HG03280 (cell line): ENCODE measurements at regions not wholly inside any gene's neighbourhood (a gene's known extent, or its start where the extent isn't known, plus 50 kb on each side); places are given as distances from the start of the nearest gene placed in this dataset.

ENCODE experiments used
- ATAC-seq: cut with Tn5 transposase; IDR thresholded peaks from one replicate; pipeline ENCODE4 v1.9.1; 2021; ENCODE audit warnings: mild to moderate bottlenecking, moderate library complexity; ENCODE audit not compliant: unreplicated experiment

- ATAC-seq: no peak
These were observed 339.5 kb downstream of the ALG10 start for GRCh38 chr12:34361721-34362316.

DNA sequence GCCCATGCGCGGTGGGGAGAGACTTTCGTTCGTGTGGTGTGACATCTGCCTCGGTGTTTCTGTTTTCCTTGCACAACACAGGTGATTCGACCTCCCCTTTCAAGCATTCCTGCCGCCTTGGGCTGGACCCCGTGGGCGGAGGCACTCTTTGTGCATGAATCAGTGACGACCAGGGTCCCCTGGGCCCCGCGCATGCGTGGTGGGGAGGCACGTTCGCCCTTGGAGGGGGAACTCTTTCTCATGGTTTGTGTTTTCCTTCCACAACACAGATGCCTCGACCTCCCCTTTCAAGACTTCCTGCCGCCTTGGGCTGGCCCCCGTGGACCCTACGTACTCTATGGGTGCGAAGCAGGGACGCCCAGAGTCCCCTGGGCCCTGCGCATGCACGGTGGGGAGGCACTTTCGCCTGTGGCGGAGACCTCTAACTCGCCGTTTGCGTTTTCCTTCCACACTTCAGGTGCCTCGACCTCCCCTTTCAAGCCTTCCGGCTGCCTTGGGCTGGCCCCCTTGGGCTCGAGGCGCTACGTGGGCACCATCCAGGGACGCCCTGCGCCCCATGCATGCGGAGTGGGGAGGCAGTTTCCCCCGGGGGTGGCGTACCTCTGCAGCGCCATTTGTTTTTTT is 340.9 kb downstream of the ALG10 start:
- no peak for ATAC-seq

DNA sequence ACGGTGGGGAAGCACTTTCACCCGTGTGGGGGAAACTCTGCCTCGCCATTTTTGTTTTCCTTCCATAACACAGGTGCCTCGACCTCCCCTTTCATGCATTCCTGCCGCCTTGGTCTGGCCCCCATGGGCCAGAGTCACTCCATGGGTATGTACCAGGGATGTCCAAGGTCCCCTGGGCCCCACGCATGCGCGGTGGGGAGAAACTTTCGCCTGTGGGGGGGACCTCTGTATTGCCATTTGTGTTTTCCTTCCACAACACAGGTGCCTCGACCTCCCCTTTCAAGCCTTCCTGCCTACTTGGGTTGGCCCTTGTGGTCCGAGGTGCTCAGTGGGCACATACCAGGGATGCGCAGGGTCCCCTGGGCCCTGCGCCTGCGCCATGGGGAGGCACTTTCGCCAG is 345.8 kb downstream of the ALG10 start:
- no peak for ATAC-seq

- no peak for ATAC-seq
These were observed 348.8 kb downstream of the ALG10 start for GRCh38 chr12:34371050-34371449.

DNA sequence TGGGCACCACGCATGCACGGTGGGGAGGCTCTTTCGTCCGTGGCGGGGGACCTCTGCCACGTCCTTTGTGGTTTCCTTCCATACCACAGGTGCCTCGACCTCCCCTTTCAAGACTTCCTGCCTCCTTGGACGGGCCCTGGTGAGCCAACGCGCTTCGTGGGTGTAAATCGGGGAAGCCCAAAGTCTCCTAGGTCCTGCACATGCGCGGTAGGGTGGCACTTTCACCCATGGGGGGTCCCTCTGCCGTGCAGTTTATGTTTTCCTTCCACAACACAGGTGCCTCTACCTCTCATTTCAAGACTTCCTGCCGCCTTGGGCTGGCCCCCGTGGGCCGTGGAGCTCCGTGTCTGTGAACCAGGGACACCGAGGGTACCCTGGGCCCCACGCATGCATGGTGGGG is 349.7 kb downstream of the ALG10 start:
- ATAC-seq: no peak

- no peak for ATAC-seq
These were observed 351.6 kb downstream of the ALG10 start for GRCh38 chr12:34373926-34374325.

DNA sequence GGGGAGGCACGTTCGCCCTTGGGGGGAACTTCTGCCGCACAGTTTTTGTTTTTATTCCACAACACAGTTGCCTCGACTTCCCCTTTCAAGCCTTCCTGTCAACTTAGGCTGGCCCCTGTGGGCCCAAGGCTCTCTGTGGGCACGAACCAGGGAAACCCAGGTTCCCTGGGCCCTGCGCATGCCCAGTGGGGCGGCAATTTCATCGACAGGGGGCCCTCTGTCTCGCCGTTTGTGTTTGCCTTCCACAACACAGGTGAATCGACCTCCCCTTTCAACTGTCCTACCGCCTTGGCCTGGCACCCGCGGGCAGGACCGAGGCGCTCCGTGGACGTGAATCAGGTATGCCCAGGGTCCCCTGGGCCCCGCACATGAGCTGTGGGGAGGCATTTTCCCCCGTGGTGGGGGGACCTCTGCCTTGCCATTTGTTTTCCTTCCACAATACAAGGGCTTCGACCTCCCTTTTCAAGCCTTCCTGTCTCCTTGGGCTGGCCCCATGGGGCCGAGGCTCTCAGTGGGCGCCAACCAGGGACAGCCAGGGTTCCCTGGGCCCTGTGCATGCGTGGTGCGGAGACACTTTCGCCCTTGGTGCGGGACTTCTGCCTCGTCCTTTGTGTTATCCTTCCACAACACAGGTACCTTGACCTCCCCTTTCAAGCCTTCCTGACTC is 354.0 kb downstream of the ALG10 start:
- no peak for ATAC-seq

- no peak for ATAC-seq
These were observed 355.1 kb downstream of the ALG10 start for GRCh38 chr12:34377243-34378035.

DNA sequence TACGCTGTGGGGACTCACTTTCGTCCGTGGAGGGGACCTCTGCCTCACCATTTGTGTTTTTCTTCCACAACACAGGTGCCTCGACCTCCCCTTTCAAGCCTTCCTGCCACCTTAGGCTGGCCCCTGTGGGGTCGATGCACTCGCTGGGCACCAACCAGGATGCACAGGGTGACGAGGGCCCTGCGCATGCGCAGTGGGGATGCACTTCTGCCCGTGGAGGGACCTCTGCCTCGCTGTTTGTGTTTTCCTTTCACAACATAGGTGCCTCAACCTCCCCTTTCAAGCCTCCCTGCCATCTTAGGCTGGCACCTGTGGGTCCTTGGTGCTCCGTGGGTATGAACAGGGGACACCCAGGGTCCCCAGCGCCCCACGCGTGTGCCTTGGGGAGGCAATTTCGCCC is 356.8 kb downstream of the ALG10 start:
- ATAC-seq: no peak

- ATAC-seq: no peak
These were observed 362.4 kb downstream of the ALG10 start for GRCh38 chr12:34384693-34385092.

DNA sequence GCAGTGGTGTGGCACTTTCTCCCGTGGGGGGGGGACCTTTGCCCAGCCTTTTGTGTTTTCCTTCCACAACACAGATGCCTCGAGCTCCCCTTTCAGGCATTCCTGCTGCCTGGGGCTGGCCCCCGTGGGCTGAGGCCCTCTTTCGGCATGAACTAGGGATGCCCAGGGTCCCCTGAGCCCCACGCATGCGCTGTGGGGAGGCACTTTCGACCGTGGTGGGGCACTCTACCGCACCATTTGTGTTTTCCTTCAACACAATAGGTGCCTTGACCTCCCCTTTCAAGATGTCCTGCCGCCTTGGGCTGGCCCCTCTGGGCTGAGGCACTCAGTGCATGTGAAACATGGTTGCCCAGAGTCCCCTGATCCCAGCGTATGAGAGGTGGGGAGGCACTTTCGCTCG is 363.7 kb downstream of the ALG10 start:
- no peak for ATAC-seq

DNA sequence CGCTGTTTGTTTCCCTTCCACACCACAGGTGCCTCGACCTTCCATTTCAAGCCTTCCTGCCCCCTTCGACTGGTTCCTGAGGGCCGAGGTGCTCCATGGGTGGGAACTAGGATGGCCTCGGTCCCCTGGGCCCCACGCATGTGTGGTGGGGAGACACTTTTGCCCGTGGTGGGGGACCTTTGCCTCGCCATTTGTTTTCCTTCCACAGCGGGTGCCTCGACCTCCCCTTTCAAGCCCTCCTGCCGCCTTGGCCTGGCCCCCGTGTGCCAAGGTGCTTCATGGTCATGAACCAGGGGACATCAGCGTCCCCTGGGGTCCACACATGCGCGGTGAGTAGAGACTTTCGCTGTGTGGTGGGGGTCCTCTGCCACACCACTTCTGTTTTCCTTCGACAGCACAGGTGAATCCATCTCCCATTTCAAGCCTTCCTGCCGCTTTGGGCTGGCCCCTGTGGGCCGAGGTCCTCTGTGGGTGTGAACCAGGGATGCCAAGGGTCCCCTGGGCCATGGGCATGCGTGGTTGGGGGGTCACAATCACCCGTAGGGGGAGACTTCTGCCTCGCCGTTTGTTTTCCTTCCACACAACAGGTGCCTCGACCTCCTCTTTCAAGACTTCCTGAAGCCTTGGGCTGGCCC is 364.4 kb downstream of the ALG10 start:
- no peak for ATAC-seq

DNA sequence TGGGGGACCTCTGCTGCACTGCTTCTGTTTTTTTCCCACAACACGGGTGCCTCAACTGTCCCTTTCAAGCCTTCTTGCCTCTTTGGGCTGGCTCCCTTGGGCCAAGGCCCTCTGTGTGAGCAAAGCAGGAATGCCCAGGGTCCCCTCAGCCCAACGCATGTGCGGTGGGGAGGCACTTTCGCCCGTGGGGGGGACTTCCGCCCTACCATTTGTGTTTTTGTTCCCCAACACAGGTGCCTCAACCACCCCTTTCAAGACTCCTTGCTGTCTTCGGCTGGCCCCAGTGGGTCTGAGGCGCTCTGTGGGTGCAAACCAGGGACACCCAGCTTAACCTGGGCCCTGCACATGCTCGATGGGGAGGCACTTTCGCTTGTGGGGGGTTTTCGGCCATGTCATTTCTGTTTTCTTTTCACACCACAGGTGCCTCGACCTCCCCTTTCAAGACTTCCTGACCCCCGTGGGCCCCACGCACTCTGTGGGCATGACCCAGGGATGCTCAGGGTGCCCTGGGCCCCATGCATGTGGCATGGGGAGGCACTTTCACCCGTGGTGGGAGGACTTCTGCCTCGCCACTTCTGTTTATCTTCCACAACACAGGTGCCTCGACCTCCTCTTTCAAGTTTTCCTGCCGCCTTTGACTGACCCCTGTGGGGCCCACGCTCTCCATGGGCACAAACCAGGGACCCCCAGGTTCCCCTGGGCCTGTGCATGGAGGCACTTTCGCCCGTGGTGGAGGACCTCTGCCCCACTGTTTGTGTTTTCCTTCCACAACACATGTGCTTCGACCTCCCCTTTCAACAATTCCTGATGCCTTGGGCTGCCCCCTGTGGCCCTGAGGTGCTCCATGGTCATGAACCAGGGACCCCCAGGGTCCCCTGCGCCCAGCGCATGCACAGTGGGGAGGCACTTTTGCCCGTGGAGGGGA is 365.7 kb downstream of the ALG10 start:
- no peak for ATAC-seq

DNA sequence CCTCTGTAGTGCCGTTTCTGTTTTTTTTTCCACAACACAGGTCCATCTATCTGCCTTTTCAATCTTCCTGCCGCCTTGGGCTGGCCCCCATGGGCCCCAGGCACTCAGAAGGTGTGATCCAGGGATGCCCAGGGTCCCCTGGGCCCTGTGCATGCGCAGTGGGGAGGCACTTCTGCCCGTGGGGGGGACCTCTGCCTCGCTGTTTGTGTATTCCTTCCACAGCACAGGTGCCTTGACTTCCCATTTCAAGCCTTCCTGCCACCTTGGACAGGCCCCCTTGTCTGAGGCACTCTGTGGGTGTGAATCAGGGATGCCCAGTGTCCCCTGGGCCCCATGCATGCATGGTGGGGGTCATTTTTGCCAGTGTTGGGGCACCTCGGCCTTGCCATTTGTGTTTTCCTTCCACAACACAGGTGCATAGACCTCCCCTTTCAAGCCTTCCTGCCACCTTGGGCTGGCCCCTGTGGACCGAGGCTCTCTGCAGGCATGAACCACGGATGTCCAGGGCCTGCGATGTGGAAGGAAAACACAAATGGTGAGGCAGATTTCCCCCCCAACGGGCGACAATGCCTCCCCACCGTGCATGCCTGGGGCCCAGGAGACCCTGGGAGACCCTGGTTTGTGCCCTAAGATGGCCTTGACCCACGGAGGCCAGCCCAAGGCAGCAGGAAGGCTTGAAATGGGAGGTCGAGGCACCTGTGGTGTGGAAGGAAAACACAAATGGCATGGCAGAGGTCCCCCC is 366.5 kb downstream of the ALG10 start:
- ATAC-seq: no peak

- ATAC-seq: no peak
These were observed 367.3 kb downstream of the ALG10 start for GRCh38 chr12:34389378-34390170.

DNA sequence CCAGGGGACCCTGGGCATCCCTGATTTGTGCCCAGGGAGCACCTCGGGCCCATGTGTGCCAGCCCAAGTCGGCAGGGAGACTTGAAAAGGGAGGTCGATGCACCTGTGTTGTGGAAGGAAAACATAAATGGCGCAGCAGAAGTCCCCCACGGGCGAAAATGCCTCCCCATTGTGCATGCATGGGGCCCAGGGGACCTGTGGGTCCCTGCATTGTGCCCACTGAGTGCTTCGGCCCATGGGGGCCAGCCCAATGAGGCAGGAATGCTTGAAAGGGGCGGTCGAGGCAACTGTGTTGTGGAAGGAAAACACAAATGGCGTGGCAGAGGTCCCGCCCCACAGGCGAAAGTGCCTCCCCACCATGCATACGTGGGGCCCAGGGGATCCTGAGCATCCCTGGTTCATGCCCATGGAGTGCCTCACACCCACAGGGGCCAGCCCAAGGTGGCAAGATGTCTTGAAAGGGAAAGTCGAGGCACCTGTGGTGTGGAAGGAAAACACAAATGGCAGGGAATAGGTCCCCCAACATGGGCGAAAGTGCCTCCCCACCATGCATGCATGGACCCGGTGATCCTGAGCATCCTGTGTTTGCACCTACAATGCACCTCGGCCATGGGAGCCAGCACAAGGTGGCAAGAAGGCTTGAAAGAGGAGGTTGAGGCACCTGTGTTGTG is 368.0 kb downstream of the ALG10 start:
- ATAC-seq: no peak

DNA sequence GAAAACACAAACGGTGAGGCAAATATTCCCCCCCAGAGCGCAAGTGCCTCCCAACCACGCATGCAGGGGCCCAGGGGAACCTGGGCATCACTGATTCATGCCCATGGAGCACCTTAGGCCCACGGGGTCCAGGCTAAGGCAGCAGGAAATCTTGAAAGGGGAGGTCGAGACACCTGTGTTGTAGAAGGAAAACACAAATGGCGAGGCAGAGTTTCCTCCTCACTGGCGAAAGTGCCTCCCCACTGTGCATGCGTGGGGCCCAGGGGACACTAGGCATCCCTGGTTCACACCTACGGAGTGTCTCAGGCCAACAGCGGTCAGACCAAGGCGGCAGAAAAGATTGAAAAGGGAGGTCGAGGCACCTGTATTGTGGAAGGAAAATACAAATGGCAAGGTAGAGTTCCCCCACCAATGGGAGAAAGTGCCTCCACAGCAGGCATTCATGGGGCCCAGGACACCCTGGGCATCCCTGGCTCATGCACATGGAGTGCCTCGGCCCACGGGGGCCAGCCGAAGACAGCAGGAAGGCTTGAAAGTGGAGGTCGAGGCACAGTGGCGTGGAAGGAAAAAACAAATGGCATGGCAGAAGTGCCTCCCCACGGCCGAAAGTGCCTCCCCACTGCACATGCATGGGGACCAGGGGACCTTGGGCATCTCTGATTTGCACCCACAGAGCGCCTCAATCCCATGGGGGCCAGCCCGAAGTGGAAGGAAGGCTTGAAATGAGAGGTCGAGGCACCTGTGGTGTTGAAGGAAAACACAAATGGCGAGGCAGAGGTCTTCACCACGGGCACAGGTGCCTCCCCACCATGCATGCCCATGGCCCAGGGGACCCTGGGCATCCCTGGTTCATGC is 368.8 kb downstream of the ALG10 start:
- no peak for ATAC-seq
